GM19468 (cell line): ENCODE measurements at regions not wholly inside any gene's neighbourhood (a gene's known extent, or its start where the extent isn't known, plus 50 kb on each side); places are given as distances from the start of the nearest gene placed in this dataset.
A peak's percentile ranks its signal among the peaks of the same experiment; 100 is the strongest.

Experiments
- ATAC-seq: cut with Tn5 transposase; IDR thresholded peaks from one replicate; pipeline ENCODE4 v1.9.1; 2021; ENCODE audit warnings: mild to moderate bottlenecking, moderate library complexity, moderate number of reproducible peaks; ENCODE audit not compliant: unreplicated experiment; ENCODE audit errors: extremely low read depth

DNA sequence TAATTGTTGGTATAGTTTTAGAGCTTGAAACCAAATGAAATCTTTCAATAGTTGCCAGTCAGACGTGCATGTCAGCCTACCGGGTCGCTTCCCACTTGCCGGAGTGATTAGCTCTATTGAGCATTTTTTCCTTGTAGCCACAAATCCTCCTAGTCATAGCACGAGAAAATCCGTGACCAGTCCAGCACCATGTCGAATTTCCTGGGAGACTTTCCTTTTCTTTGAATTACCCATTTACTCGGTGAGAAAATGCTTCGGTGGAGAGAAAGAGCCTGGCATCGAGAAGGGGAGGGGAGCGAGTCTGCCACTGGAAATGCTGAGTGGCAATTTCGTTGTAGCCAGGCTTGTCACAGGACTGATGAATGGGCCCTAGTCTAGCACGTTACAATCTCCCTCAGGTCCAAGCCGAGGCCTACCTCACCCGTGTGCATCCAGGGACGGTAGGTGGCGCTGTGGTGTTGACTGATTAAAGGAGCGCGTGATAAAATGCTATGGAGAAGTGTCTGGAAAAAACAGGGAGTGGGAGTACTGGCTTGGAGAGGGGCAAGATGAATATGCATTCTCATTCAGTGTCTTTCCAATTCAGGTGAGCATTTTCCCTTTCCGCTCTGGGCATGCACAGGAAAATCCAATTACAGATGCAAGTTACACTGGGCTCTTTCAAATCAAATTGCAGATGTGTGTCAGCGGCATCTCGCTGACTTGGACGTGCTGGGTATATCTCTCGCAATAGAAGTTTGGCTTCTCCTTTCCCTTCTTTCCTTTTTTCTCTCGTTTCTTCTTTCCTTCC, 238.8 kb downstream of the EDEM1 start:
- ATAC-seq = no peak

DNA sequence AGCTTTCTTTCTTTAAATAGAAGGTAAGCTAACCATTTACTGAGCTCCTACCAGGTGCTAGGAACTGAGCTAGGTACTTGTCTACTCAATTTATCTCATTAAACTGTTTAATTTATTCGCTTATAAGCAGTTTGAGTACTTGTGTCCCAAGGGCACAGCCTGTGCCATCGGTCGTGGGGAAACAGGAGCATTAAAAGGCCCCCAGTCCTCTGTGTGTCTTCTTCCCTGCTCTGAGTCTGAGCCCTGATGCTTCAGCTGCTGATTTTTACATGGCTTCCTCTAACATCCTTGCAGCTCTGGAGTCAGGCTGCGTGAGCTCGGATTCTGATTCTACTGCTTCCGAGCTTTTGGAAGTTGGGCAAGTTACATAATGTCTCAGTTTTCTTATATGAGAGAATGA, 239.5 kb downstream of the EDEM1 start:
- ATAC-seq = no peak

DNA sequence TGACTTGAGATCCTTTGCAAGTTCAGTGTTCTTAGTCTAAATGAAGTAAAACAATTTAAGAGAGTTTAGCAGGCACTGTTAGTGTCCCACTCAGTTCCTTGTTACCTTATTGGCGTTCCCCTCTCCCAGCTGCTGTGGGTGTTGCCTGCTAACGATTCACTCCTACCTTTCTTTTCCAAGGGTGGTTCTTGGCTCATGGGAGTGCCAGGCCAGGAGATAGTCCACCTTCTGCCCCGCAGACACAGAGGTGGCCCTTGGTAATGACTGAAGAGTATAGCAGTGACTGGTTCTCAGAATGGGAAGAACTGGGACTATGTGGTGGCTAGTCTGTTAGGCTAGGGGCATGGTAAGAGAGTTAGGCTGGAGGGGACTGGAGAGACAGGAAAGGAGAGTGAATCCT, 240.4 kb downstream of the EDEM1 start:
- no peak for ATAC-seq

DNA sequence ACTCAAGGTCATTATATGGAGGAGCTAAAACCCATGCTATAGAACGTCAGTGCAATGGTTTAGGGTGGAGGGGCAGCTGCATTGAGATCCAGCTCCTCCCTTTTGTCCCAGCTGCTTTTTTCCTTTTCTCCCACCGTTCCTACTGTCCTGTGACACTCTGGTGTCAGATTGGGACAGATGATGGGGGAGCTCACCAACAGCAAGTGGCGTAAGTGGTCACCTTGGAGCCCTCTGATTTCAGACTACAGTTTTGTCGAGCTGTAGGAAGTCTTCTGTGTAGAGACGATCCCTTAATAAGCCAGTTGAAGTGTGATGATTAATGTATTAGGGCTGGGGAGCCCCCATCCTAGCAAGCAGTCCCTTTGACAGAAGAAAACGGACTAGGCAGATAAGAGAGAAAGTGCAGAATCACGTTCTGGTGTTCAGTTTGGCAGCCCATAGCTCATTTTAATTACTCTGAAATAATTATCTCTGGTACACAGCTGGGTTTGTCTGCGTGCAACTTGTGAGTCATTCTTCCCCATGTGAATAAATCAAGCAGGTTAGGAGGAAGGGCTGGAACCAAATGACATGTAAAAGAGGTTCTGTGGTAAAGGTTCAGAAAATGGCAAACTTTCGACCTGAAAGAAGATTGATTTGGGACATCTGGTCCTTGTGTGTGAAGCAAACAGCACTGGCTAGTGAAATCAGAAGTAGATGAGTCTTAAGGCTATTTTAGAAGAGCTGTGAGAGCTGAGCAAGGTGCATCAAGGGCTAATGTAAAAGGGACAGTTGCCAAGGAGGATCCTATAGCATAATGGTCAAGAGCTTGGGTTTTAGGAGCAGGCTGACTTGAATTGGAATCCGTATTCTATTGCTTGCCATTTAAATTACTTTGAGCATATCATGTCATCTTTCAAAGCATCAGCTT, 241.4 kb downstream of the EDEM1 start:
- peak; percentile 92 for ATAC-seq

DNA sequence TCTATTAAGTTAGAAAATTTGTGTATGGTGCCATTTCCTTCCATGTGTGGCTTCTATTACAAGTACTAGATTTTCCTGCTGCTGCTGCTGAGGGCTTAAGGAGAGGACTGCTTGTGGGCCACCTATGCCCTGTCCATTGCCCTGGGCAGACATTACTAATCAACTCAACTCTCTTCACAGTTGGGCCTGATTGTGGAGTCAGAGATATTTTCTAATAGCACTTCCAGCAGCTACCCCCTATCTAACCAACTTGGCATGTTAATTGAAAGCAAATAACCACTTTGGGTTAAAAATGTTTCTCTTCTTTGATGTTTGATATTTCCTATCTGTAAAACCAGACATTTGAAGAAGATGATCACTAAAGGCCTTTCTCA, 242.0 kb downstream of the EDEM1 start:
- ATAC-seq = no peak

DNA sequence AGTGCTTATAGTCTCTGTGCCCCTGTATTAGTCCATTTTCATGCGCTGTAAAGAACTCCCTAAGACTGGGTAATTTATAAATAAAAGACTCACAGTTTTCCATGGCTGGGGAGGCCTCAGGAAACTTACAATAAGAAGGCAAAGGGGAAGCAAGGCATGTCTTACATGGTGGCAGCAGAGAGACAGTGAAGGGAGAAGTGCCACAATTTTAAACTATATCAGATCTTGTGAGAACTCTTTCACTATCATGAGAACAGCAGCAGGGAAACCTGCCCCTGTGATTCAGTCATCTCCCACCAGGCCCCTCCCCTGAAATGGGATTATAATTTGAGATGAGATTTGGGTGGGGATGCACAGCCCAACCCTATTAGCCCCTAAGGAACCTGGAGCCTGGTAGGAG, 243.2 kb downstream of the EDEM1 start:
- no peak for ATAC-seq

DNA sequence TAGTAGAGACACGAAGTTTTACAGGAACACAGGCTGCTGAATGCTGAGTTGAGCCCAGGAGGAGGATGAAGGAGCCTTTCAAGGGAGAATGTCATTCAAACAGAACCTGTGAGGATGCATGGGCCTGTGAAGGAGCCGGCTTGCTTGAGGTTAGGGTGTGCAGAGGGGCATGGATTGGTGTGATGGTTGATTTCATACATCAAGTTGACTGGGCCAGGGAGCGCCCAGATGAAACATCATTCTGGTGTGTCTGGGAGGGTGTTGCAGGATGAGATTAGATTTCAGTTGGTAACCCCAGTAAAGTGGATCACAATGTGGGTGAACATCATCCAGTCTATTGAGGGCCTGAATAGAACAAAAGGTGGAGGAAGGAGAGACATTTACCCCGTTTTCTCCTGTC, 243.6 kb downstream of the EDEM1 start:
- no peak for ATAC-seq

DNA sequence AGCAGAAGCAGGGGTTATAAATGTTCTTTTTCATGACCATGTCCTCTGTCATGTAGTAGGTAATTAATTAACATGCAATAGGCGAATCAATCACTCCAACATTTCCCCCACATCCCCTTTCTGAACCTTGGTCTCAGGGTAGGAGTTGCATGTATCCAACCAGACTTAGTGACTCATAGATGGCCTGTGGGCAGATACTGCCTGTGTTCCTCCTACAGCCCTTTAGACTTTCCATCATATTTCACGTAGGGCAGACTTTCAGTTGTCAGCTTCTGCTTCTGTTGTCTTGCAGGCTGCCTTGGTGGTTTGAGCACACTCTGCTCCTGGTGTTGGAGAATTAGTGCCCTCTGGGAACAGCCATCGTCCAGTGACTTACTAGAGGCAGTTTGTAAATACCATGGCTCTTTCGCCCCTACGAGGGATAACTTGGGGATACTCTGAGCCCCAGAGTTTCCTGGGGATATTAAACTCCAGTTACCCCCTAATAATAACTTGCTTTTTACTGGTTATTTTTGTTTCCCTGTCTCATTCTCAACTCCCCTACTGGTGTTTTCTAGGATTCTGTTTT, 244.4 kb downstream of the EDEM1 start:
- ATAC-seq = no peak

DNA sequence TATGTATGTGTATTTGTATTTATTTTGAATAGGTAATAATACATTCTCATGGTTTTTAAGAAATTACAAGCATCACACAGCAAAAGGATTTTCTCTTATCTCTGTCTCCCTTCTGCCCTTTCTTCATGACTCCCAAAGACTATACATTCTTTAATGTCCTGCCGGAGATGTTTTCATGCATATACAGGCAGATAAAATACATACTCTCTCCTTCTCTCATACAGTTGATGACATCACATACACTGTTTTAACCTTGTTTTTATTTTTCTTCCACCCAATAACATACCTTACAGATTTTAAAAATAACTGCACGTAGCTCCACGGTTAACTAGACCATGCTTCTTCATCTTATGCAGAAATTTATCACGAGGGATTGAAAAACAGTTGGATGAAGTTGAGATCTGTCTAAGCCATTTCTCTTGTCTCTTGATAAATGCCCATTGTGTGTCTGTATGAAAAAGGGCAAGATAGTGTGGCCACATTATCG, 249.8 kb downstream of the EDEM1 start:
- no peak for ATAC-seq

DNA sequence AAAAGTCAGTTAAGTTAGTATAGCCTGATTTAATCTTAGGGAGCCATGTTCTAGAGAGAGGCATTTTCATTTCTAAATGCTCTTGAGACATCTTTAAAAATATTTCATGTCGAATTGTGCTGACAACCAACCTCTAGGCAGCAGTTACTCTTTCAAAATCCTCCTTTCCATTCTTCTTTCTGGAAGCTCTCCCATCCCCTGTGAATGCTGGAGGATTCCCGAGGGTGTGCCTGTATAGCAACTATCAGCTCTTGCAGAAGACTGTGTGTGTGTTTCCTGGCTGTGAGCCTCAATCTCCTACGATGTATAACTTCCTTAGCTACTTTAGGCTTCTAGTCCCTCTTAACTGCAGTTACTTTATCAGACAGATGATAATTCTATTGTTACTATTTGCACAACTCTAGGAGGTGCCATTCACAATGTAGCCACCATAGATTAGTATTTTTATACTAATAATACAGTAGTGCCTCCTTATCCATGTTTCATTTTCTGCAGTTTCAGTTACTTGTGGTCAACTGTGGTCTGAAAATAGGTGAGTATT, 250.3 kb downstream of the EDEM1 start:
- no peak for ATAC-seq

DNA sequence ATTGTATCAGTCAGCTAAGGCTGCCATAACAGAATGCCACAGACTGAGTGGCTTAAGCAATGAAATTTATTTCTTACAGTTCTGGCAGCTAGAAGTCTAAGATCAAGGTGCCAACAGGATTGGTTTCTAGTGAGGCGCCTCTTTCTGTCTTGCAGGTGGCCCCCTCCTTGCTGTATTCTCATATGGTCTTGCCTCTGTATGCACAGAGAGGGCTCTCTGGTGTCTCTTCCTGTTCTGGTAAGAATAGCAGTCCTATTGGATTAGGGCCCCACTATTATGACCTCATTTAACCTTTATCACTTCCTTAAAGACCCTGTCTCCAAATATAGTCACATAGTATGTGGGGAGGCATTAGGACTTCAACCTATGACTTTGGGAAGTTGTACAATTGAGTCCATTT, 253.9 kb downstream of the EDEM1 start:
- ATAC-seq = no peak

DNA sequence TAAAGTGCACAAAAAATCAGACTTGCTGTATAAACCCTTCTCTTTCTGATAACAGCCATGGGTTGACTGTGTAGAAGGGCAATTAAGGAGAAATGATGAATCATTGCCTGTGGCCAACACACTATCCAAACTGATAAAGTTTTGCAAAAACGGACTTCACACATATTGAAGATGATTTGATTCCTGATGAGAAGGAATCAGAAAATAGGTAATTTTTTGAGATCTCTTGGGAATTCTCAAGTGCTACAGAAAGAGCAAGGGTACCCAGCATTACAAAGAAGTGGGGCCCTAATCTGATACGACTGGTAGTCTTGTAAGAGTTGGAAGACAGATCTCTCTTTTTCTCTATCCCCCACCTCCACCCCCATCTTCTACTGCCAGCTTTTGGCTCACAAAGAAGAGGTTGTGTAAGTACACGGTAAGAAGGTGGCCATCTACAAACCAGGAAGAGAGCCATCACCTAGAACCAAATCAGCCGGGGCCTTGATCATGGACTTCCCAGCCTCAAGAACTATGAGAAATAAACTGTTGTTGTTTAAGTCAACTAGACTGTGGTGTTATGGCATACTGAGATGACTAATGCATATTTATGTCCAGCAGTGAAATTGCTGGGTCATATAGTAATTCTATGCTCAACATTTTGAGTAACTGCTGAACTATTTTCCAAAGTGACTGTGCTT, 254.7 kb downstream of the EDEM1 start:
- no peak for ATAC-seq

DNA sequence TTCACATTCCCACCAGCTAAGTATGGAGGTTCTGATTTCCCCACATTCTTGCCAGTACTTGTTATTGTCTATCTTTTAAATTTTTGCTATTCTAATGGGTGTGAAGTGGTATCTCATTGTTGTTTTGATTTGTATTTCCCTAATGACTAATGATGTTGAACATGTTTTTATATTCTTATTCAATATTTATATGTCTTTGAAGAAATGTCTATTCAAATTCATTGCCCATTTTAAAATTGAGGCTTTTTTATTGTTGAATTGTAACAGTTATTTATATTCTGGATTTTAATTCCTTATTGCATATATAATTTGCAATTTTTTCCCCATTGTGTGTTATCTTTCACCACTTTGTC, 255.3 kb downstream of the EDEM1 start:
- ATAC-seq = no peak

DNA sequence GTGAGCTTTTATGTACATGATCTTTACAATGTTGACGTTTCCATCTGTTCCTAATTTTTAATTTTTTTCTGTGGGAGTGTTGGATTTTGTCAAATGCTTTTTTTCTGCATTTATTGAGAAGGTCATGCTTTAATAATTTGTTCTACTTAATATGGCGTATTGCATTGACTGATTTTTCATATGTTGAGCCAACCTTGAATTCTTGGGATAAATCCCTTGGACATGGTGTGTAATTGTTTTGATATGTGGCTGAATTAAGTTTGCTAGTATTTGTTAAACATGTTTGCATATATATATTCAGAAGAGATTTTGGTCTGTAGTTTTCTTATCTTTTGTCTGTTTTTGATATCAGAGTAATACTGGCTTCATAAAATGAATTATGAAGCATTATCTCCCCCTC, 256.7 kb downstream of the EDEM1 start:
- no peak for ATAC-seq

DNA sequence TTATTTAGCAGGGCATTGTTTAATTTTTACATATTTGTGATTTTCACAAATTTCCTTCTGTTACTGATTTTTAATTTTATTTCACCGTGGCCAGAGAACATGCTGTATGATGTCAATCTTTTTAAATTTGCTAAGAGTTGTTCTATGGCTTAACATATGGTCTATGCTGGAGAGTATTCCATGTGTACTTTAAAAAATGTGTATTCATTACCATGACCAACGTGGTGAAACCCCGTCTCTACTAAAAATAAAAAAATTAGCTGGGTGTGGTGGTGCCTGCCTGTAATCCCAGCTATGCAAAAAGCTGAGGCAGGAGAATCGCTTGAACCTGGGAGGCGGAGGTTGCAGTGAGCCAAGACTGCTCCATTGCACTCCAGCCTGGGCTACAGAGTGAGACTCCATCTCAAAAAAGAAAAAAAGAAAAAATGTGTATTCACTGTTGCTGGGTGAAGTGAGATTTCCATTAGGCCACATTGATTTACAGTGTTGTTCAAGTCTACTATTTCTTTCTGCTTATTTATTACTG, 258.2 kb downstream of the EDEM1 start:
- no peak for ATAC-seq

DNA sequence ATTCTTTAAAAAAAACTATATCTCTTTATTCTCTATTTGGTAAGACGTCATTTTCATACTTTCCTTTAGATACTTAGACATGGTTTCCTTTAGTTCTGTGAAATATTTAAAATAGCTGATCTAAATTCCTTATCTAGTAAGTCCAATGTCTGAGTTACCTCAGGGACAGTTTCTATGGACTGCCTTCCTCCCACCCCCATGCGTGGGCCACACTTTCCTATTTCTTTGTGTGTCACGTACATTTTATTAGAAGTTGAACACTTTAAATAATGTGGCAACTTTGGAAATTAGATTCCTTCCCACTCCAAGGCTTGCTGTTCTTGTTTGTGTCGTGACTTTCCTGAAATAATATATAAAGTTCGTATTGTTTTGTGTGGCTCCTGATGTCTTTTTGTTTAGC, 260.7 kb downstream of the EDEM1 start:
- ATAC-seq = no peak

DNA sequence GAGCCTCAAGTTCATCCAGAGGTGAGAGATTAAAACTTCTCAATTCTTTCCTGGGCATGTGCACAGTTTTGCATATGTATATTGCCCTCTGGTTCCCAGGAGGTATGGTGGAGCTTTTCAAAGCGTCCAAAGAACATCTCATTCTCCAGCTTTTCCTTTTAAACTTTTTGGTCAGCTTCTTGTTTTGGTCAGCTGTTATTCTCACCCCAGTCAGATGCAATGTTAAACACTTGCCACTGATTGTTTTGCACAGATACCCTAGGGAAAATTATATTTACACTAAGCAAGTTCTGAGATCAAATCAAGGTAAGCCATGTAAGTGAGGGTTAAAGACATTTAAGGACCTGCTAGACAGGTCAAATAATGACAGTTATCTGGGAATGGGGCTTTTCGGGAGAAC, 261.3 kb downstream of the EDEM1 start:
- no peak for ATAC-seq

DNA sequence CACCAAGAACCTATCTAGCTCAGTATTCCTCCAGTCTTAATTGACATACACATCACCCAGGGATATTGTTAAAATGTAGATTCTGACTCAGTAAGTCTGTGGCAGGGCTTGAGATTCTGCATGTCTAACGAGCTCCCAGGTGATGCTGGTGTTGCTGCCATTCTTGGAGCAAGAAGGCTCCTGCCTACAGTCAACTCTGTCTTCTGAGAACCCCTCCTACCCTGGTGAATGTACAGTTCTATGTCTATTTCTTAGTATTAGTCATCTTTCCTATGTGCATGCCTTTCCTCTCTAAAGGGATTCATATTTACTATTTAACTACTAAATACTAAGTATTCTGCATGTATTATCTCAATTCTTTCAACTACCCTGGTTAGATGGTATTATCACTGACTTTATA, 268.7 kb downstream of the EDEM1 start:
- ATAC-seq = no peak

DNA sequence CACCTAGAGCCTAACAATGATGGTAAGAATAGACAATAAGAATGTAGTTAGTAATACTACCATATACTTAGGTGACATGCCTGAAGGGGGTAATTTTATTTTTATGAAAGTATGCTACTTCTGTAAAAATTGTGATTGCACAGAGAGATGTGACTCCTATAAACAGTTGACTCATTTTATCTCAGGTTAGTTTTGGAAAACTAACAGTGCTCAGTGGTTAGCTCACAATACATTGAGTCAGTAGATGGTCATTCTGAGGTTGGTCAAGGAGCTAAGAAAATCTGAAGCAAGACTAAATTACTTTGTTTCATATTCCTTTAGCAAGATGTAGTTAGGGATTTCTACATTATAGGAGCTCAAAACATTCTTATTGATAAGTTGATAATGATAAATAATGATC, 271.0 kb downstream of the EDEM1 start:
- no peak for ATAC-seq

DNA sequence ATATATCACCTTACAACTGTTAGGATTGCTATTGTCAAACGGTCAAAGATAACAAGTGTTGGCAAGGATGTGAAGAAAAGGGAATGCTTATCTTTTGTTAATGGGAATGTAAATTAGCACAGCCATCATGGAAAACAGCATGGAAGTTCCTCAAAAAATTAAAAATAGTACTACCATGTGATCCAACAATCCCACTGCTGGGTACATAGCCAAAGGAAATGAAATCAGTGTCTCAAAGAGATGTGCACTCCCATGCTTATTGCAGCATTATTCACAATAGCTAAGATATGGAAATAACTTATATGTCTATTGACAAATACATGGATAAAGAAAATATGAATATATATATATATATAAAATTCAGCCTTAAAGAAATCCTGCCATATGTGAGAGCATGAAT, 274.6 kb downstream of the EDEM1 start:
- ATAC-seq = no peak
